GM12864 (cell line): ENCODE measurements at regions not wholly inside any gene's neighbourhood (a gene's known extent, or its start where the extent isn't known, plus 50 kb on each side); places are given as distances from the start of the nearest gene placed in this dataset.

Source experiments
- DNase-seq: peaks from one replicate; pipeline ENCODE4 v3.0.0-alpha.2; 2011; ENCODE audit warnings: low read depth
- H3K4me3 ChIP-seq: 2 replicates; pipeline ENCODE4 v1.5.1; 2011; ENCODE audit warnings: mild to moderate bottlenecking, low read depth, low read length, control low read depth
- TF ChIP-seq, protein P1 (sequence below): IDR thresholded peaks from 2 replicates; pipeline ENCODE4 v1.5.1; 2011; ENCODE audit warnings: low read depth, mild to moderate bottlenecking, moderate library complexity, low read length, control low read depth, inconsistent platforms; ENCODE audit errors: missing control alignments

DNA sequence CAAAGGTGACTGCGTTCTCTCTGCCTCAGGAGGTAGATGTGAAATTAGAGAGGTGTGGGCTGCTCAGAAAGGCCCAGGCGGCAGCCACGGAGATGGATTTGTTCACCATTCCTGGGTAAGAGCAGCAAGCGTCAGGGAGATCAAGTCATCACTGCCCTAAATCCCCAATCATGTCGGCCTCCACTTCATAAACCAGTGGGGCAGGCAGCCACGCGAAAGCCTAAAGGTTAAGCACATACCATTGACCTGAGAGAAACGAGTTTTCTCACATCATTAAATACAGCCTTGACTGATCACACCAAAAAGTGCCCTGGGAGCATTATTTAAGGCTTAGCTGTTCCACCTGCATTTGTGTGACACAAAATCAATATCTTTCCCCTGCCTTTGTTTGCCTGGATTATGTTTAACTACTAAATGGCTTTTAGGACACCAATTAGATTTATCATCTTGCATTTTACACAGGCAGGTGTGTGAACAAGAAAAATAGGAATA lies 50.7 kb upstream of the FOXB1 start:
- TF ChIP-seq, protein P1, sequence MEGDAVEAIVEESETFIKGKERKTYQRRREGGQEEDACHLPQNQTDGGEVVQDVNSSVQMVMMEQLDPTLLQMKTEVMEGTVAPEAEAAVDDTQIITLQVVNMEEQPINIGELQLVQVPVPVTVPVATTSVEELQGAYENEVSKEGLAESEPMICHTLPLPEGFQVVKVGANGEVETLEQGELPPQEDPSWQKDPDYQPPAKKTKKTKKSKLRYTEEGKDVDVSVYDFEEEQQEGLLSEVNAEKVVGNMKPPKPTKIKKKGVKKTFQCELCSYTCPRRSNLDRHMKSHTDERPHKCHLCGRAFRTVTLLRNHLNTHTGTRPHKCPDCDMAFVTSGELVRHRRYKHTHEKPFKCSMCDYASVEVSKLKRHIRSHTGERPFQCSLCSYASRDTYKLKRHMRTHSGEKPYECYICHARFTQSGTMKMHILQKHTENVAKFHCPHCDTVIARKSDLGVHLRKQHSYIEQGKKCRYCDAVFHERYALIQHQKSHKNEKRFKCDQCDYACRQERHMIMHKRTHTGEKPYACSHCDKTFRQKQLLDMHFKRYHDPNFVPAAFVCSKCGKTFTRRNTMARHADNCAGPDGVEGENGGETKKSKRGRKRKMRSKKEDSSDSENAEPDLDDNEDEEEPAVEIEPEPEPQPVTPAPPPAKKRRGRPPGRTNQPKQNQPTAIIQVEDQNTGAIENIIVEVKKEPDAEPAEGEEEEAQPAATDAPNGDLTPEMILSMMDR = no peak
- H3K4me3 ChIP-seq = no peak overlapping the region

GRCh38 chr15:59952960-59953359 lies 51.2 kb upstream of the FOXB1 start:
- DNase-seq = no peak
- TF ChIP-seq, protein P1 = no peak
- H3K4me3 ChIP-seq = no peak overlapping the region

More for the DNA sequence above, 50.7 kb upstream of the FOXB1 start:
- no peak for DNase-seq

DNA sequence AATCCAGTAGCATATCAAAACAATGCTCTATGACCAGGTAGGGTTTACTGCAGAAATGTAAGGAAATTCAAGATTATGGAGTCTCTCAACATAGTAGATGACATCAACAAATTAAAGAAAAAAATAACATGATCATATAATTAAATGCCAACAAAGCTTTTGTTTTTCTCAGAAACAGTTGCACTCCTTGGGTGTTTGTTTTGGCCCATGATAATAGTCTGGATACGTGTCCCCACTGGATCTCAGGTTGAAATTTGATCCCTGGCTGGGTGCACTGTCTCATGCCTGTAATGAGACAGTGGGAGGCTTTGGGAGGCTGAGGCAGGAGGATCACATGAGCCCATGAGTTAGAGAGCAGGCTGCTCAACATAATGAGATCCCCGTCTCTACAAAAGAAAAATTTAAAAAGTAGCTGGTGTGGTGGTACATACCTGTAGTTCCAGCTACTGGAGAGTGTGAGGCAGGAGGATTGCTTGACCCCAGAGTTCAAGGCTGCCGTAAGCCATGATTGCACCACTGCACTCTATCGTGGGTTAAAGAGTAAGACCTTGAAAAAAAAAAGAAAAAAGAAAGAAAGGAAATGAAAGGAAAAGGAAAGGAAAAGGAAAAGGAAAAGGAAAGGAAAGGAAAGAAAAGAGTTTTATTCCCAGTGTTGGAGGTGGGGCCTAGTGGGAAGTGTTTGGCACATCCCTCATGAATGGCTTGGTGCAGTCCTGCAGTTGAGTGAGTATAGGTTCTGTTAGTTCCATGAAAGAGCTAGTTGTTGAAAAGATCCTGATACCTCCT lies 53.3 kb upstream of the FOXB1 start:
- no peak for DNase-seq
- no peak overlapping the region for H3K4me3 ChIP-seq
- TF ChIP-seq, protein P1 = no peak

DNA sequence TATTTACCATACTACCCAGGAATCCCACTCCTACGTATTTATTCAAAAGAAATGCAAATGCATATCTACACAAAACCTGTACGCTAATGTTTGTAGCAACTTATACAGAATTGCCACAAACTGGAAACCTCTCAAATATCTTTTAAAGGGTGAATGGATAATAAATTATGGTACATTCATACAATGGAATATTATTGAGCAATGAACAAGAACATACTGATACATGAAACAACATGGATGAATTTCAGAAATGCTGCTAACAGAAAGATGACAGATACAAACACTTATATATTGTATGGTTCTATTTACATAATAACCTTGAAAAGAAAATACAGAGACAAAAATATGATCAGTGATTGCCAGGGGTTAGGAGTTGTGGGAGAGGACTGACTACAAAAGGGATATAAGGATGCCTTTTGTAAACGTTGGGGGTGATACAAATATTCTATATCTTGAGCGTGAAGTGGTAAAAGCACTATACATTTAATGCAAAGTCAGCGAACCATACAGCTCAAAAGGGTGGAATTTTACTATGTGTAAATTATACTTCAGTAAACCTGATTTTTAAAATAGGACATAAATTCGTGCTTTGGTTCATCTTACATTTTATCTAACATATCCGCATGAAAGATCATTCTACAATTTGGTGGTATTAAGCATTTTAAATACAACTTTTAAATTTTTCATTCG lies 55.0 kb upstream of the FOXB1 start:
- H3K4me3 ChIP-seq = no peak overlapping the region
- no peak for DNase-seq
- TF ChIP-seq, protein P1 = no peak

DNA sequence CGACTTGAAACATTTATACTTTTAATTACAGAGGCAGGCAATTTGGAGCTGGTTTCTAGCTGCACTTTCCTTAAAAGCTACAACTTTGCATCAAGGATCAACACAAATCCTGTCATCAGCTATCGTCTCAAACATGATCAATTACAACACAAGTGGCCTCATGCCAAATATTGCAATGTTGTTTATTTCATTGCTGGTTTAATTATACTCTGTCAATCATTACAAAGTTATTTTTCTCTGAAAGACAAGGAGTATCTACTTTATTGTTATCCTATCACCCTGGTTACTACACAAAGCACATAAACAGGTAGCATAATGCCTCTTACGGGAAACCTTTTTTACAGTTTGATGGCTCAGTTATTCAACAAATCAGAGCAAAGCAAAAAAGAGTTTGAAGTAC lies 58.0 kb upstream of the FOXB1 start:
- DNase-seq = no peak
- H3K4me3 ChIP-seq = no peak overlapping the region
- TF ChIP-seq, protein P1 = no peak

- H3K4me3 ChIP-seq = no peak overlapping the region
- TF ChIP-seq, protein P1 = no peak
- DNase-seq = no peak
Observed at GRCh38 chr15:59945036-59945435, 59.1 kb upstream of the FOXB1 start.

DNA sequence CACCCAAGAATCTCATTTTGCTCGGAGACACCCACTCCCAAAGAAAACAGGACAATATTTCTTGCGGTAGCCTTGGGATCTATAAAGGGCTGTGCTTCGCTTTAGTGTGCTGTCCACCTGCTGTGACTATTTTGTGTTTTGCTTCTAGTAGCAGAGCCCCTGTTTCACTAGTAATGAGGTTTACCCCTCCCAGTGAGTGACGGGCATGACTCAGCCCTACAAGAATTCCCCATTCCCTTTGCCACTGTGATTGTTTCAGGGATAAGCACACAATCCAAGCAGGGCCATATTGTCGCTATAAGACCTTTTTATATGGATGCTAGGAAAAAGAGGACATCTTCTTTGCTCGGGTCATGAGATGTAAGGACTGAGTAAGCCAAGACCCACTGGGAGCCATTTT lies 62.5 kb upstream of the FOXB1 start:
- TF ChIP-seq, protein P1 = no peak
- H3K4me3 ChIP-seq = no peak overlapping the region
- DNase-seq = no peak
